Keratinocyte (primary cell): ENCODE measurements at regions not wholly inside any gene's neighbourhood (a gene's known extent, or its start where the extent isn't known, plus 50 kb on each side); places are given as distances from the start of the nearest gene placed in this dataset.

Experiments
- DNase-seq: peaks from one replicate; pipeline ENCODE4 v3.0.0-alpha.2; 2011; ENCODE audit warnings: low read depth, missing footprints, low spot score
- FAIRE-seq: peaks from 2 replicates; lab custom pipeline; 2011; peaks lifted over from hg19 to GRCh38; lab: Jason Lieb, UNC
- H2AFZ ChIP-seq: 2 replicates; pipeline ENCODE4 v1.6.0; 2012; ENCODE audit warnings: low read length, control low read depth, inconsistent platforms; ENCODE audit not compliant: control insufficient read depth
- H3K27ac ChIP-seq: 2 replicates; pipeline ENCODE4 v1.5.1; 2011; ENCODE audit warnings: low read length; ENCODE audit not compliant: control insufficient read depth, insufficient read depth
- H3K27me3 ChIP-seq: 3 replicates; pipeline ENCODE4 v1.6.0; 2011; ENCODE audit warnings: low read length; ENCODE audit not compliant: control insufficient read depth, insufficient read depth; ENCODE audit errors: extremely low read depth
- H3K36me3 ChIP-seq, 2 experiments: 2 replicates in 1 of 2; 3 replicates in 1 of 2; pipeline ENCODE4 v1.5.1; 2011; ENCODE audit warnings: low read length in 2 of 2, mild to moderate bottlenecking in 1 of 2; ENCODE audit not compliant: control insufficient read depth in 2 of 2, insufficient read depth in 2 of 2; ENCODE audit errors: extremely low read depth in 1 of 2
- H3K4me1 ChIP-seq: 3 replicates; pipeline ENCODE4 v1.5.1; 2011; ENCODE audit warnings: low read length; ENCODE audit not compliant: control insufficient read depth, insufficient read depth; ENCODE audit errors: extremely low read depth
- H3K4me2 ChIP-seq: 3 replicates; pipeline ENCODE4 v1.6.0; 2011; ENCODE audit warnings: low read depth, low read length; ENCODE audit not compliant: control insufficient read depth, insufficient read depth; ENCODE audit errors: extremely low read depth
- H3K4me3 ChIP-seq, 3 experiments: fragments of 200-600 bp in 1 of 3; sonication (generic) in 1 of 3; 2 replicates in 2 of 3; 3 replicates in 1 of 3; pipeline ENCODE4 v1.5.1; 2011 to 2016; ENCODE audit warnings: low read length in 3 of 3, mild to moderate bottlenecking in 3 of 3, control low read depth in 2 of 3, inconsistent platforms in 1 of 3, low read depth in 1 of 3, mixed read lengths in 1 of 3, mixed run types in 1 of 3, moderate library complexity in 1 of 3; ENCODE audit not compliant: control insufficient read depth in 2 of 3, insufficient read depth in 2 of 3; ENCODE audit errors: extremely low read depth in 1 of 3
- H3K79me2 ChIP-seq: 2 replicates; pipeline ENCODE4 v1.6.0; 2012; ENCODE audit warnings: low read length; ENCODE audit not compliant: control insufficient read depth, insufficient read depth
- H3K9ac ChIP-seq: 3 replicates; pipeline ENCODE4 v1.6.0; 2011; ENCODE audit warnings: low read length; ENCODE audit not compliant: control insufficient read depth, insufficient read depth; ENCODE audit errors: extremely low read depth
- H3K9me1 ChIP-seq: 3 replicates; pipeline ENCODE4 v1.6.0; 2011; ENCODE audit warnings: low read length; ENCODE audit not compliant: control insufficient read depth, insufficient read depth; ENCODE audit errors: extremely low read depth
- H3K9me3 ChIP-seq: 2 replicates; pipeline ENCODE4 v1.5.1; 2012; ENCODE audit warnings: low read depth, low read length; ENCODE audit not compliant: control insufficient read depth
- H4K20me1 ChIP-seq: 3 replicates; pipeline ENCODE4 v1.6.0; 2011; ENCODE audit warnings: low read length; ENCODE audit not compliant: control insufficient read depth, insufficient read depth; ENCODE audit errors: extremely low read depth
- EZH2 ChIP-seq: IDR thresholded peaks from one replicate; pipeline ENCODE4 v1.6.1; 2012; ENCODE audit warnings: inconsistent platforms, mild to moderate bottlenecking, low read length, moderate library complexity
- dilution Hi-C: fragments of 300-500 bp; cut with MboI; formaldehyde crosslinking; loops from one replicate; pipeline ENCODE4 v1.7.0; 2020; ENCODE audit warnings: low sequenced_read_pairs; ENCODE audit not compliant: extremely low pct_ligation_motif_present
- TF ChIP-seq, protein P1 (sequence below), 3 experiments: IDR thresholded peaks in 1 of 3; conservative IDR thresholded peaks in 1 of 3; optimal IDR thresholded peaks in 1 of 3; 2 replicates in 2 of 3; 3 replicates in 1 of 3; pipeline versions ENCODE3 to v1.5.1; 2011; ENCODE audit warnings: low read length in 3 of 3, mild to moderate bottlenecking in 3 of 3, moderate library complexity in 2 of 3, control low read depth in 1 of 3, inconsistent platforms in 1 of 3; ENCODE audit not compliant: insufficient read depth in 2 of 3; ENCODE audit errors: extremely low read depth in 1 of 3

DNA sequence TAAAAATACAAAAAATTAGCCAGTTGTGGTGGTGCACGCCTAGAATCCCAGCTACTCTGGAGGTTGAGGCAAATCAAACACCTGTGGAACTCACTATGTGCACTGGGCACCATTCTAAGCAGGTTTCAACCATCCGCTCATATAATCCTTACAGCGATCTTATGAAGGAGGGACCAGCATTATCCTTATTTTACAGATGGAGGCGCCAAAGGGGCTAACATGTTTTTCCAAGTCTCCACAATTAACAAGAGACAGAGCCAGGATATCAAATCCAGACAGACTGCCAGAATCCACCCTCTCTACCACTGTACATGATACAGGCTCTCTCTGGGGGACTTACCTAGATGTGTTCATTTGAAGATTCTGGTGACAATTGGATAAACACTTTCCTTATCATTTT is 479.0 kb downstream of the XYLT1 start:
- Histone ChIP-seq H3K79me2 (no peaks in the 10 kb centered on the region), H2AFZ (no peak overlapping the region), H4K20me1 (no peaks in the 10 kb centered on the region), H3K4me1 (no peaks in the 10 kb centered on the region), H3K4me3 (no peak overlapping the region), H3K36me3 (no peaks in the 10 kb centered on the region), H3K4me2 (no peak overlapping the region), H3K9ac (no peak overlapping the region), H3K9me1 (no peaks in the 10 kb centered on the region), H3K9me3 (no peaks in the 10 kb centered on the region), H3K27me3 (no peaks in the 10 kb centered on the region), H3K27ac (no peak overlapping the region)
- no peak for TF ChIP-seq EZH2
- TF ChIP-seq, protein P1, sequence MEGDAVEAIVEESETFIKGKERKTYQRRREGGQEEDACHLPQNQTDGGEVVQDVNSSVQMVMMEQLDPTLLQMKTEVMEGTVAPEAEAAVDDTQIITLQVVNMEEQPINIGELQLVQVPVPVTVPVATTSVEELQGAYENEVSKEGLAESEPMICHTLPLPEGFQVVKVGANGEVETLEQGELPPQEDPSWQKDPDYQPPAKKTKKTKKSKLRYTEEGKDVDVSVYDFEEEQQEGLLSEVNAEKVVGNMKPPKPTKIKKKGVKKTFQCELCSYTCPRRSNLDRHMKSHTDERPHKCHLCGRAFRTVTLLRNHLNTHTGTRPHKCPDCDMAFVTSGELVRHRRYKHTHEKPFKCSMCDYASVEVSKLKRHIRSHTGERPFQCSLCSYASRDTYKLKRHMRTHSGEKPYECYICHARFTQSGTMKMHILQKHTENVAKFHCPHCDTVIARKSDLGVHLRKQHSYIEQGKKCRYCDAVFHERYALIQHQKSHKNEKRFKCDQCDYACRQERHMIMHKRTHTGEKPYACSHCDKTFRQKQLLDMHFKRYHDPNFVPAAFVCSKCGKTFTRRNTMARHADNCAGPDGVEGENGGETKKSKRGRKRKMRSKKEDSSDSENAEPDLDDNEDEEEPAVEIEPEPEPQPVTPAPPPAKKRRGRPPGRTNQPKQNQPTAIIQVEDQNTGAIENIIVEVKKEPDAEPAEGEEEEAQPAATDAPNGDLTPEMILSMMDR (optimal IDR thresholded peaks at IDR 0.05 in 1 of 3, IDR thresholded peaks at IDR 0.05 in 1 of 3, conservative IDR thresholded peaks at IDR 0.05 in 1 of 3; ENCODE audit: extremely low read depth in 1 of 3, insufficient read depth in 2 of 3, low read length in 3 of 3), result no peak
- dilution Hi-C loops, result no loop called here
- FAIRE-seq (no peak), DNase-seq (no peak)

- Histone ChIP-seq H3K27me3 (no peaks in the 10 kb centered on the region), H2AFZ (no peak overlapping the region), H3K4me2 (no peak overlapping the region), H3K9me1 (no peaks in the 10 kb centered on the region), H3K9me3 (no peaks in the 10 kb centered on the region), H3K36me3 (no peaks in the 10 kb centered on the region), H4K20me1 (no peaks in the 10 kb centered on the region), H3K9ac (no peak overlapping the region), H3K4me3 (no peak overlapping the region), H3K79me2 (no peaks in the 10 kb centered on the region), H3K4me1 (no peaks in the 10 kb centered on the region), H3K27ac (no peak overlapping the region)
- dilution Hi-C loops, result no loop called here
- FAIRE-seq, result no peak
- TF ChIP-seq, protein P1 (optimal IDR thresholded peaks at IDR 0.05 in 1 of 3, IDR thresholded peaks at IDR 0.05 in 1 of 3, conservative IDR thresholded peaks at IDR 0.05 in 1 of 3; ENCODE audit: extremely low read depth in 1 of 3, insufficient read depth in 2 of 3, low read length in 3 of 3), result no peak
- TF ChIP-seq EZH2, result no peak
- no peak for DNase-seq
Observed at GRCh38 chr16:16992975-16993765, 477.6 kb downstream of the XYLT1 start.
